CD4-positive, alpha-beta T cell (primary cell): ENCODE measurements at regions not wholly inside any gene's neighbourhood (a gene's known extent, or its start where the extent isn't known, plus 50 kb on each side); places are given as distances from the start of the nearest gene placed in this dataset.

Experiments
- ATAC-seq: fragments of 200-7000 bp; cut with Tn5 transposase; one replicate; pipeline ENCODE4 v1.10.0; 2022; ENCODE audit warnings: mild to moderate bottlenecking; ENCODE audit not compliant: poor library complexity
- CTCF ChIA-PET: fragments of 350-600 bp; sonication (Branson Sonifier 250); formaldehyde crosslinking; loops from one replicate; lab custom pipeline; 2021; ENCODE audit warnings: antibody characterized with exemption, inconsistent platforms; lab: Charles Lee
- POLR2A ChIA-PET: fragments of 350-600 bp; sonication (Branson Sonifier 250); formaldehyde crosslinking; loops from one replicate; lab custom pipeline; 2021; ENCODE audit warnings: antibody characterized with exemption, inconsistent platforms; lab: Charles Lee
- DNase-seq, 14 experiments: peaks; one replicate each; pipeline ENCODE4 v3.0.0-alpha.2; 2013 to 2020; ENCODE audit warnings: mixed read lengths in 2 of 14
- H3K27ac ChIP-seq, 2 donors: one replicate each; pipeline versions ENCODE4 v1.5.1 to v1.7.0; 2013; ENCODE audit warnings: low read length in 2 of 2, low read depth in 1 of 2, mild to moderate bottlenecking in 1 of 2
- H3K27me3 ChIP-seq, 2 experiments: 1 replicate in 1 of 2; 2 replicates in 1 of 2; pipeline versions ENCODE4 v1.6.1 to v1.7.0; 2013; ENCODE audit warnings: low read length in 2 of 2, control low read depth in 1 of 2, mild to moderate bottlenecking in 1 of 2, moderate library complexity in 1 of 2; ENCODE audit not compliant: insufficient read depth in 2 of 2, control insufficient read depth in 1 of 2
- H3K36me3 ChIP-seq: one replicate; pipeline ENCODE4 v1.6.1; 2013; ENCODE audit warnings: low read length, control low read depth; ENCODE audit not compliant: insufficient read depth
- H3K4me1 ChIP-seq: one replicate; pipeline ENCODE4 v1.6.1; 2013; ENCODE audit warnings: low read length, control low read depth; ENCODE audit not compliant: insufficient read depth
- H3K4me3 ChIP-seq: one replicate; pipeline ENCODE4 v1.5.1; 2013; ENCODE audit warnings: mild to moderate bottlenecking, low read length, moderate library complexity
- H3K9me3 ChIP-seq, 2 experiments: 1 replicate in 1 of 2; 2 replicates in 1 of 2; pipeline versions ENCODE4 v1.6.1 to v1.7.0; 2013; ENCODE audit warnings: low read length in 2 of 2, mild to moderate bottlenecking in 2 of 2, control low read depth in 1 of 2, moderate library complexity in 1 of 2; ENCODE audit not compliant: control insufficient read depth in 1 of 2, insufficient read depth in 1 of 2
- H3K27ac Mint-ChIP-seq: one replicate; pipeline ENCODE4 v1.8.0; 2020; ENCODE audit warnings: mixed read lengths
- H3K27me3 Mint-ChIP-seq: one replicate; pipeline ENCODE4 v1.8.0; 2021; ENCODE audit warnings: mixed read lengths
- H3K36me3 Mint-ChIP-seq: one replicate; pipeline ENCODE4 v1.8.0; 2021; ENCODE audit warnings: low read depth, mixed read lengths
- H3K4me1 Mint-ChIP-seq: one replicate; pipeline ENCODE4 v1.8.0; 2021; ENCODE audit warnings: low read depth, mixed read lengths
- H3K4me3 Mint-ChIP-seq: one replicate; pipeline ENCODE4 v1.8.0; 2020; ENCODE audit warnings: mild to moderate bottlenecking, mixed read lengths
- H3K9me3 Mint-ChIP-seq: one replicate; pipeline ENCODE4 v1.8.0; 2020; ENCODE audit warnings: mixed read lengths
- intact Hi-C, 2 experiments: fragments of 100-400 bp; cut with DNase I in 1 of 2; cut with micrococcal nuclease in 1 of 2; formaldehyde crosslinking; loops; one replicate each; pipeline versions ENCODE4 v1.15.1 to v1.9.0; 2023 to 2025; cut with DNase I, micrococcal nuclease
- TF ChIP-seq, protein P1 (sequence below): fragments of 200-600 bp; IDR thresholded peaks from one replicate; pipeline ENCODE4 v1.8.0; 2022; ENCODE audit warnings: antibody characterized with exemption, mild to moderate bottlenecking

DNA sequence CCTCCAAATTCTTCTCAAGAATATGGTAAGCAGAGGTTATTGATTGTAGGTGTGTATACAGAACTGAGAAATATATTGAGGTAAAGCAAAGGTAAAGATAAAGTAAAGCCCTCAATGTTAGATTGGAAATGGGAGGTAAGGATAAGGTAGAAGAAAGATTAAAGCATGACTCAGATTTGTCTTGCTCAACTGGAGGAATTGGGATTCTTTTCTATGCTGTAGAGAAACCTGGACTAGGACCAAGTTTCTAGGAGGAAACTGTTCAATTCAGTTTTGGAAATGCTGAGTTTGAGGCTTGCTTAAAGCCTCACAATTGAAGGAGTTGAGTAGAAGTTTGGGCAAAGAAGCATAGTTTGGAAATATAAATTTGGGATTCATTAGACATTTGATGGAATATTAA lies 634.0 kb upstream of the PTCHD4 start:
- Histone ChIP-seq H3K4me3 (no peak overlapping the region), H3K4me1 (no peaks in the 10 kb centered on the region), H3K27ac (no peak overlapping the region), H3K36me3 (no peaks in the 10 kb centered on the region), H3K27me3 (no peaks in the 10 kb centered on the region), H3K9me3 (peaks cover 0 to 6% of the 10 kb centered on the region in 2 experiments)
- CTCF ChIA-PET = no interaction called here
- intact Hi-C loops = no loop called here
- no peaks in the 10 kb centered on the region for H3K4me1 Mint-ChIP-seq
- no peaks in the 10 kb centered on the region for H3K9me3 Mint-ChIP-seq
- DNase-seq = no peak
- H3K27ac Mint-ChIP-seq = no peak overlapping the region
- no peak for ATAC-seq
- TF ChIP-seq, protein P1, sequence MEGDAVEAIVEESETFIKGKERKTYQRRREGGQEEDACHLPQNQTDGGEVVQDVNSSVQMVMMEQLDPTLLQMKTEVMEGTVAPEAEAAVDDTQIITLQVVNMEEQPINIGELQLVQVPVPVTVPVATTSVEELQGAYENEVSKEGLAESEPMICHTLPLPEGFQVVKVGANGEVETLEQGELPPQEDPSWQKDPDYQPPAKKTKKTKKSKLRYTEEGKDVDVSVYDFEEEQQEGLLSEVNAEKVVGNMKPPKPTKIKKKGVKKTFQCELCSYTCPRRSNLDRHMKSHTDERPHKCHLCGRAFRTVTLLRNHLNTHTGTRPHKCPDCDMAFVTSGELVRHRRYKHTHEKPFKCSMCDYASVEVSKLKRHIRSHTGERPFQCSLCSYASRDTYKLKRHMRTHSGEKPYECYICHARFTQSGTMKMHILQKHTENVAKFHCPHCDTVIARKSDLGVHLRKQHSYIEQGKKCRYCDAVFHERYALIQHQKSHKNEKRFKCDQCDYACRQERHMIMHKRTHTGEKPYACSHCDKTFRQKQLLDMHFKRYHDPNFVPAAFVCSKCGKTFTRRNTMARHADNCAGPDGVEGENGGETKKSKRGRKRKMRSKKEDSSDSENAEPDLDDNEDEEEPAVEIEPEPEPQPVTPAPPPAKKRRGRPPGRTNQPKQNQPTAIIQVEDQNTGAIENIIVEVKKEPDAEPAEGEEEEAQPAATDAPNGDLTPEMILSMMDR = no peak
- no peaks in the 10 kb centered on the region for H3K27me3 Mint-ChIP-seq
- POLR2A ChIA-PET = no interaction called here
- H3K36me3 Mint-ChIP-seq = no peaks in the 10 kb centered on the region
- no peak overlapping the region for H3K4me3 Mint-ChIP-seq

DNA sequence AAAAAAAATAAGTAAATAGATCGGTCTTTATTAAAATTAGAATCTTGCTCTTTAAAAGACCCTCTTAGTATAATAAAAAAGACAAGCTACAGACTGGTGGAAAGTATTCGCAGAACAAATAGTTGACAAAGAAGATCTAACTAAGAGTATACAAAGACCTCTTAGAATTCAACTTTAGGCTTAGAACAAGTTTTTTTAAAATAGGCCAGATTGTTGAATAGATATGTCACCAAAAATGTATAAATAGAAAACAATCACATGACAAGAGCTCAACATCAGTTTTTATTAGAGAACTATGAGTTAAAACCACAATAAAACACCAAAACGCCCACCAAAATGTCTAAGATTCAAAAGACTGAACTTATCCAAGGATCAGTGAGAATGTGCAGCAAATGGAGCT lies 632.7 kb upstream of the PTCHD4 start:
- no peak overlapping the region for H3K27ac ChIP-seq
- peaks cover 0 to 6% of the 10 kb centered on the region in 2 experiments for H3K9me3 ChIP-seq
- no peak for ATAC-seq
- Mint-ChIP-seq H3K36me3 (no peaks in the 10 kb centered on the region), H3K27ac (no peak overlapping the region), H3K9me3 (no peaks in the 10 kb centered on the region), H3K27me3 (no peaks in the 10 kb centered on the region), H3K4me3 (no peak overlapping the region), H3K4me1 (no peaks in the 10 kb centered on the region)
- ChIA-PET POLR2A (no interaction called here), CTCF (no interaction called here)
- no peak for DNase-seq
- no peaks in the 10 kb centered on the region for H3K4me1 ChIP-seq
- no peaks in the 10 kb centered on the region for H3K36me3 ChIP-seq
- no peaks in the 10 kb centered on the region for H3K27me3 ChIP-seq
- no peak overlapping the region for H3K4me3 ChIP-seq
- TF ChIP-seq, protein P1 = no peak
- intact Hi-C loops = no loop called here

DNA sequence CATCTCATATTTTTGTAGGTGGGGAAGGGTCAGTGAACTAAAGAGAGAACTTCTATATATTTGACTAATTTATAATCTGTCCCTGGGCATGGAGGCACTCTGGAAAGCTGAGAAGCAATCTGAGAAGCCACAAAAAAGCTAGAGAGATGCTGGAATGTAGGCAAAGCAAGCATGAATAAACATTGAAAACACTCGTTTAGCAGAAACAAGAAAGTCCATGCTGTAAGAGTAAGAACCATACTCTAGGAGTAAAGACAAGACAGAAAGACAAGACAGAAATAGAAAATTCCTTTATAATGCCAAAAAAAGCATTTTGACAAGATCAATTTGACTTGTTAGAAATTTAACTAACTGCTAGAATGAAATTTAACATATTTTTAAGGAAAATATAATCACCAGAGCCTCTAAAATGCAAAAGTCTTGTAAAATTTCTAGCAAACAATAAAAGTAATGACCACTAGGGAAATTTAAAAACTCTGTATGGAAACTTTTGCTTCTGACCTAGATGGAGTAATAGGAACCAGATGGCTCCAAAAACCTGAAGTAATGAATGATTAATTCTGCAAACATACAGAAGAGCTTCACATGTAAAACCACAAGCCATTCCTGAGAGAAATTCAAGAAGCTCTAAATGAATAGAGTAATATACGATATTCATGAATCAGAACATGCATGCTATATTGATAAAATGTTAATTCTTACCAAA lies 625.7 kb upstream of the PTCHD4 start:
- TF ChIP-seq, protein P1 = no peak
- H3K4me3 ChIP-seq = no peak overlapping the region
- H3K36me3 Mint-ChIP-seq = no peaks in the 10 kb centered on the region
- H3K9me3 ChIP-seq = no peaks in the 10 kb centered on the region
- H3K4me1 Mint-ChIP-seq = no peaks in the 10 kb centered on the region
- no peaks in the 10 kb centered on the region for H3K36me3 ChIP-seq
- no peak for DNase-seq
- ChIA-PET CTCF (no interaction called here), POLR2A (no interaction called here)
- ATAC-seq = no peak
- H3K27me3 ChIP-seq = no peaks in the 10 kb centered on the region
- intact Hi-C loops = no loop called here
- no peaks in the 10 kb centered on the region for H3K4me1 ChIP-seq
- no peak overlapping the region for H3K4me3 Mint-ChIP-seq
- peaks cover 7% of the 10 kb centered on the region for H3K9me3 Mint-ChIP-seq
- no peak overlapping the region for H3K27ac ChIP-seq
- H3K27me3 Mint-ChIP-seq = no peaks in the 10 kb centered on the region
- H3K27ac Mint-ChIP-seq = no peak overlapping the region
